ENCODE measurements at regions not wholly inside any gene's neighbourhood (a gene's known extent, or its start where the extent isn't known, plus 50 kb on each side); places are given as distances from the start of the nearest gene placed in this dataset.

- in situ Hi-C loops (cut with HindIII; ENCODE audit: low sequenced_read_pairs): no loop called here
Observed at GRCh38 chr9:78839252-78839651, 542.3 kb downstream of the PSAT1 start.

- in situ Hi-C loops (cut with HindIII; ENCODE audit: low sequenced_read_pairs): no loop called here
Observed at GRCh38 chr9:78848061-78848460, 551.1 kb downstream of the PSAT1 start.

GRCh38 chr9:78856144-78856543 lies 559.2 kb downstream of the PSAT1 start:
- in situ Hi-C loops (cut with HindIII; ENCODE audit: low sequenced_read_pairs): no loop called here

- in situ Hi-C loops (cut with HindIII; ENCODE audit: low sequenced_read_pairs): no loop called here
Observed at GRCh38 chr9:78856781-78857180, 559.9 kb downstream of the PSAT1 start.

- in situ Hi-C loops (cut with HindIII; ENCODE audit: low sequenced_read_pairs): no loop called here
Observed at GRCh38 chr9:78857373-78858225, 560.7 kb downstream of the PSAT1 start.

- in situ Hi-C loops (cut with HindIII; ENCODE audit: low sequenced_read_pairs): no loop called here
Observed at GRCh38 chr9:78858266-78858665, 561.3 kb downstream of the PSAT1 start.

- in situ Hi-C loops (cut with HindIII; ENCODE audit: low sequenced_read_pairs): no loop called here
Observed at GRCh38 chr9:78860801-78861475, 564.0 kb downstream of the PSAT1 start.

- in situ Hi-C loops (cut with HindIII; ENCODE audit: low sequenced_read_pairs): no loop called here
Observed at GRCh38 chr9:78863531-78863930, 566.6 kb downstream of the PSAT1 start.

- in situ Hi-C loops (cut with HindIII; ENCODE audit: low sequenced_read_pairs): no loop called here
Observed at GRCh38 chr9:78865737-78866136, 568.8 kb downstream of the PSAT1 start.

- in situ Hi-C loops (cut with HindIII; ENCODE audit: low sequenced_read_pairs): no loop called here
Observed at GRCh38 chr9:78866207-78867132, 569.5 kb downstream of the PSAT1 start.

- in situ Hi-C loops (cut with HindIII; ENCODE audit: low sequenced_read_pairs): no loop called here
Observed at GRCh38 chr9:78871086-78871451, 574.1 kb downstream of the PSAT1 start.

- in situ Hi-C loops (cut with HindIII; ENCODE audit: low sequenced_read_pairs): no loop called here
Observed at GRCh38 chr9:78871452-78872331, 574.8 kb downstream of the PSAT1 start.

- in situ Hi-C loops (cut with HindIII; ENCODE audit: low sequenced_read_pairs): no loop called here
Observed at GRCh38 chr9:78874061-78874460, 577.1 kb downstream of the PSAT1 start.

- in situ Hi-C loops (cut with HindIII; ENCODE audit: low sequenced_read_pairs): no loop called here
Observed at GRCh38 chr9:78879324-78880100, 582.6 kb downstream of the PSAT1 start.

- in situ Hi-C loops (cut with HindIII; ENCODE audit: low sequenced_read_pairs): no loop called here
Observed at GRCh38 chr9:78881295-78881694, 584.4 kb downstream of the PSAT1 start.

GRCh38 chr9:78882481-78882880 lies 585.6 kb downstream of the PSAT1 start:
- in situ Hi-C loops (cut with HindIII; ENCODE audit: low sequenced_read_pairs): no loop called here

- in situ Hi-C loops (cut with HindIII; ENCODE audit: low sequenced_read_pairs): no loop called here
Observed at GRCh38 chr9:78884611-78885150, 587.8 kb downstream of the PSAT1 start.

- in situ Hi-C loops (cut with HindIII; ENCODE audit: low sequenced_read_pairs): no loop called here
Observed at GRCh38 chr9:78892182-78892581, 595.3 kb downstream of the PSAT1 start.

- in situ Hi-C loops (cut with HindIII; ENCODE audit: low sequenced_read_pairs): no loop called here
Observed at GRCh38 chr9:78892769-78893168, 595.8 kb downstream of the PSAT1 start.
